GM21390 (cell line): ENCODE measurements at regions not wholly inside any gene's neighbourhood (a gene's known extent, or its start where the extent isn't known, plus 50 kb on each side); places are given as distances from the start of the nearest gene placed in this dataset.

ENCODE experiments used
- ATAC-seq: cut with Tn5 transposase; IDR thresholded peaks from one replicate; pipeline ENCODE4 v1.9.1; 2021; ENCODE audit not compliant: unreplicated experiment

- no peak for ATAC-seq
These were observed 102.5 kb upstream of the PDZRN3 start for GRCh38 chr3:73727117-73727821.

DNA sequence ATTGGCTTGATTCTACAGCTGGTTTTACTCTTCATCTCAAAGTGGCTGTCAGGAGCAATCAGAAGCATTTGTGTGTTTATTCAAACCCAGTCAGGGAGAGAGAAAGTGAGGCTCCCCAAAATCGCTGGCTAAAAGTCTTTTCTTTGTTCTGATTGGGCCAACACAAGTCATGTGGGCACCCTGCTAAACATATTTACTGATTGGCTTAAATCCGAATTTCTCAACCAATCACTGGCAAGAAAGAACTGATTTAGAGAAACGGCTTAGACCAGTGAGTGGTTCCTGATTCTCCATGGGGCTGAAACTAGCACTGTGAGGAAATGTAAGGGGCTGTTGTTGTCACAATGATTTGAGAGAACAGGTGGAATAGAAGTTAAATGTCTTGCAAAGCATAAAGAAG, 98.9 kb upstream of the PDZRN3 start:
- no peak for ATAC-seq

DNA sequence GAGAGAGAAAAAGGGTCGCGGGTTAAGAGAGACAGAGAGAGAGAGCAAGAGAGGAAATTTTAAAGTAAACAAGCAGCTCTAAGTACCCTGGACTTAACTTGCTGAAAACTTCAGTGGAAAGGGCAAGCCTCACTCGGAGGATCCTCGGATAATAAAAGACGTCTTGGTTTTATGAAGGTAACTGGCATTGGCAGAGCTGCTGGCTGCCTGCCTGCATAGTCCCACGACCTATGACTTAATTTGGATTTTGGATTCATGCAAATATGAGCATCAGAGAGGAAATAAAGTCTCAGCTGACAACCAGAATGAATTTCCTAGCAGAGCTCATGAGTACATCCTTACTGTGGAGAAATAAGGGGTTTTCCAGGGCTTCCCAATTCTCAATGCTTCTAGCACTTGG, 95.1 kb upstream of the PDZRN3 start:
- ATAC-seq = no peak

- ATAC-seq = no peak
These were observed 94.7 kb upstream of the PDZRN3 start for GRCh38 chr3:73719413-73719851.

DNA sequence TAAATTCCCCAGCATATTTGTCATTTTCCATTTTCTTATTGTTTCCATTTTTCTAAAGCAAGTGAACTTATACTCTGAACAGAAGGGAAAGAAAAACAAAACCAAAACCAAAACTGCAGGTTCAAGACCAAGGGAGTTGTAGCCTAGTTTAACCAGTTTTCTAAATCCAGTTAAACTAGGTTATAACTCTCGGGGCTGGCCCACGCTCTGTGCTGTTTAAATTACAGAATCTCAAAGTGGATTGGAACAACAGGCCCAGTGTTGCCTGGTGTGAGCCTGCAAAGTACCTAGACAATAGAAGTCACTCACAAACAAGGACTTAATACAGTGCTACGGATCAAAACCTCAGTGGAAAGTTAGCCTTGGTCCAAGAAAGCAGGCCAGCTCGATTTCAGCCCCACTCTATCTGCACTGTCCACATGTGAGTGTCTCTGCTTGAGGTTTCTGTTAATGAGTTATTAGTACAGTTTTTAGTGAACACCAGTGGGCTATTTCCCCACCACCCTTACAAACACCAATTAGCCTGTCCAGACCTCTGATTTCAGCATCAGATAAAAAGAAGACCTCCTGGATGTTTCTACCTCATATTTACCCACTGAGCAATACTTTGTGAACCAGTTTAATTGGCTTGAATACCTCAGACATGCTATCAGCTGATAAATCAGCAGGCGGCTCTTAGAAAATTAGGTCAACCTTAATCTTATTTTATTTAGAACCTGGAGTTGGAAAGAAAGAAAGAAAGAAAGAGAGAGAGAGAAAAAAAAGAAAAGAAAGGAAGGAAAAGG, 93.8 kb upstream of the PDZRN3 start:
- no peak for ATAC-seq

DNA sequence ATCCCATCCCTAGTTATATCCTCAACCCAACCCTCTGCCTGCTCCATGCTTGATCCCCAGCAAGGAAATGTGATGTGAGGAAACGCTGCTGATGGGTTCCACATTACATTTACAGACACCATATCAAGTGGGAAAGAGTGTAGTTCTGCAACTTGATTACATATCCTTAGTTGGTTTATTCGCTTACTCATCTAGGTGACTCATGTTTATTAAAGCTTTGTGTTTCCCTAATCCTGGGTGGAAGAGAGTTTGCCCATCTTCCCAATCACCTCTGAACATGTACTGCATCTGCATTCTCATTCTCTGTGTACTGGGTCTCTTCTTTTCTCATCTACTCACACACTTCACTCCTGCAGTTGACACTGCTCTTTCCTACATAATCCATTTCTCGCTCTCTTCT, 91.7 kb upstream of the PDZRN3 start:
- no peak for ATAC-seq

DNA sequence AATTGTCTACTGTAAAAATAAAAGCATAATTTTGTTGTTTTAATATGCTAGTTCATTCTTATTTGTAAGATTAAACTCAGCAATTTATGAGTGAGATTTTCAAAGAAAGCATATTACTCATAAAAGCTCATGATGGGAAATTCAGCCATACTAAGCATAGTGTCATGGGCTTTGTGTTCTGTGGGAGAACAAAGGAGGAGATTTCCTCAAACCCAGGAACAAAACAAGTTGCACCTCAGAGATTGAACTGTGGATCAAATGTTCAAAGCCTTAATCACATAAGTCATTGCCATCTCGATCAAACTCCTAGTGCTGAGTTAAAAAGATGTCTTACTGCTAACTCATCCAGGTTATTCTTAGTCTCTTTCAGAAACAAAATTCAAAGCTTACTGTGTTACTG, 85.6 kb upstream of the PDZRN3 start:
- no peak for ATAC-seq

- no peak for ATAC-seq
These were observed 85.0 kb upstream of the PDZRN3 start for GRCh38 chr3:73709712-73710111.

DNA sequence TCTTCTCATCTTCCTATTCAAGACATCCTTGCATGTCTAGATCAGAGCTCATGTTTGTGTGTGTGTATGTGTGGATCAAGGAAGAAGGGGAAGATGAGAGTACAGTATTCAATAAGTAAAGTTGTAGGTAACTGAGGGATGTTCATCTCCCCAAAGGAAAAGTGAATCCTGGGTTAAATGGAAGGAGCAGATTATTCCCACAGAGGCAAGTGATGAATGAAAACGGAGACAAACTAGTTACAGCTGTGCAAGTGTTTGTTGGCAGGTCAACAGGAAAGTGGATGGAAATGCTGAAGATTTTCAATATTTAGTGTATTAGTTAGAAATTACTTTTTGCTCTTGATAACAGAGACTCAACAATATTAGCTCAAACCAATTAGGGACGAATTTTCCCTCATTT, 84.2 kb upstream of the PDZRN3 start:
- no peak for ATAC-seq

GRCh38 chr3:73707772-73708171, 83.0 kb upstream of the PDZRN3 start:
- ATAC-seq = no peak

DNA sequence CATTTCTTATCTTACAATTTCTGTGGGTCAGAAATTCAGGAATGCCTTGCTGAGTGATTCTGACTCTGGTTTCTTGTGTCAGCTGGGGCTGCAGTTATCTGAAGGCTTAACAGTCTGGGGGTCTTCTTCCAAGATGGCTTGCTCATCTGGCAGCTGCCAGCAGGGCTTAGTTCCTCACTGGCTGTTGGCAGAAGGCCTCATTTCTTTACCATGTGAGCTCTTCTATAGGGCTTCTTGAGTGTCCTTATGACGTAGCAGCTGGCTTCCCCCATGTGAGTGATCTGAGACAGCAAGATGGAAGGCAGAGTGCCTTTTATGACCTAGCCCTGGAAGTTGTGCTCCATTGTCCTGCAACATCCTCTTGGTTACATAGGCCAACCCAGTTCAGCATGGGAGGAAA, 82.0 kb upstream of the PDZRN3 start:
- no peak for ATAC-seq

- no peak for ATAC-seq
These were observed 81.1 kb upstream of the PDZRN3 start for GRCh38 chr3:73705792-73706191.

DNA sequence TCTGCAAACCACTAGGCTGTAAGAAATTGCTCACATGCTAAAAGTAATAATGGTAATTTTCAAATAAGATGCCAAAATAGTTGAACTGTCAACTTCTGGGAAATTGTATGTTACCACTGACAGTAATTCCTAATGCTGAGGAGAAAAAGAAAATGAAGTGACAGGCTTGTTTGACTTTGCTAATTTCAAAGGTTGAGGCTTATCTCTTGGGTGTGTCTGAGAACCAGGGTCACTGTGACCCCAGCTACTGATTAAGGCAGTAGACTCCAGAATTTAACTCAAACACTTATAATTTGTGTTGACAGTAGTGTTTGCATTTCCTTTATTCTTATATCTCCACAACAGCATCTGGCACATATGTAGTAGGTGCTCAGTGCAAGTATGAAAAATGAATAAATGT, 74.6 kb upstream of the PDZRN3 start:
- ATAC-seq = no peak

- no peak for ATAC-seq
These were observed 72.3 kb upstream of the PDZRN3 start for GRCh38 chr3:73697020-73697419.

DNA sequence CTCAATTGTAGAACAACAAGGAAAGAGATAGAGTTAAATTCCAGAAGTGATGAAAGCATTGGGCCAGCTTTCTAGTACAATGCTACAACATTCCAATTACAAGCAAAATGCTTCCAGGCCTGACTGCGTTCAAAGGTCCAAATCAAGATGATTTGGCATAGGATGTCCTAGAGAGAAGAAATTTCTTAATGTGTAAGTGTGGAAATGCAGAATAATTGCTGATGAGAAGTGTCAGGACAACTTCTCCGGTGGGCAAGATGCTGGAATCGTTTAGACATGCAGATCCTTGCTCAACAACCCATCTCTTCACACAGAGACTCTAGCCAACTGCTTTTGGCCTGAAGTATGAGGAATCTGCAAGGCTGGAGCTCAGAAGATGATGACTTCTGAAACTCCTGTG, 71.1 kb upstream of the PDZRN3 start:
- ATAC-seq = no peak

GRCh38 chr3:73694983-73695757, 70.4 kb upstream of the PDZRN3 start:
- no peak for ATAC-seq

DNA sequence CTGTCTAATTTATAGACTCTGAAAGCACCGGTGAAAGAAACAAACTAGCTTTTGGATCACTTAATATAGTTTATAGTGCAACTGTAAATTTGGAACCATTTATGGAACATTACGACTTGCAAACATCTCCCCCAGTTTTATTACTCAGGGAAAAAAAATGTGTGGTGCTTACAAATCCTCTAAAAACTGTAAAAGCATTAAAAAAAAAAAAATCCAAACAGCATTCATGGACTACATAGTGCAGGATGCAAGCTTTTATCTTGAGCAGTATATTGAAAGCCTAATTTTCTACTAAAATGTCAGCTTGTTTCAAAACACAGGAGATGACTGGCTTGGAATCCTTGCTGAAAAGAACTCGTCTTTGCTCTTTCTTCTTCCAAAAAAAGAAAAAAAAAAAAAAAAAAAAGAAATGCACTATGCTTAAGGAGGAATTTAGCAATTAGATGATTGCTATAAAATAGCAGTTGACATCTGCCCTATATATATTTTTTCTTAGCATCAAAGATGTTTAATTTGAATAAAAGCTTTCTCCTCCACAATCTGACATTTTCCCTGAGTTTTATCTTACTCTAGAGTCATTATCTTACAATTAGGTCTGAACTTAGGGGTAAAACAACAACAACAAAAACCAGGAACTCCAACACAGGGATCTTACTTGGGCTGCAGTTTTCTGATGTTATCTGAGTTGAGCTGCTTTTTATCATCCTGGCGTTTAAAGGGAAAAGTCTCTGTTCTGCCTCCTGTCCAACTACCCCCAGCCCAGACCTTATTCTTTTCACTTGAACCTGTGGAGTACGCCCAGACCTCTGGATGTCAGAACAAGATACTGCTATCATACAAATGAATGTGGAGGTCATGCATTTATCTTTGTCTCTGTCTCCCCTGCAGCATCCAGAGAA, 62.6 kb upstream of the PDZRN3 start:
- no peak for ATAC-seq

GRCh38 chr3:73685061-73685460, 60.3 kb upstream of the PDZRN3 start:
- ATAC-seq = no peak

- no peak for ATAC-seq
These were observed 59.0 kb upstream of the PDZRN3 start for GRCh38 chr3:73683706-73684105.

DNA sequence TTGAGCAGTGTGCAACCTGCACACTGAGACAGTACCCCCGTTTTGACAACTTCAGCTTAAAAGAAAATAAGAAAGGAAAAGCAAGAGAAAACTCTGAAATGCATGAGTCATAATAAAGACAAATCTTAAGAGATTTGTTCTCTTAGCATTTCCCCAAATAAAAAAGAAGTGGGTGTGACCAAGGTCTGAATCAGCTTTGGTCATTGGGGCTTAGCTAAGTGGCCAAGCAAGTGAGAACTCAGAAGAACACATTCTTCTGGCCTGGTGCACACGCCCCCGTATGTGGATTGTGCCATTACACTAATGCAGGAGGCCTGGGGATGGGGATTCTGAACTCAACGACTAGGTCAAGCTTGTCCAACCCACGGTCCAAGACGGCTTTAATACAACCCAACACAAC, 56.9 kb upstream of the PDZRN3 start:
- ATAC-seq = no peak

GRCh38 chr3:73681198-73681597, 56.5 kb upstream of the PDZRN3 start:
- ATAC-seq = no peak
